ENCODE measurements at regions not wholly inside any gene's neighbourhood (a gene's known extent, or its start where the extent isn't known, plus 50 kb on each side); places are given as distances from the start of the nearest gene placed in this dataset.

- no peak for TF ChIP-seq CTCF (IDR thresholded peaks at IDR 0.05)
- no peak for TF ChIP-seq POLR2A (IDR thresholded peaks at IDR 0.05)
These were observed 221.5 kb upstream of the CAND1 start for GRCh38 chr12:67047634-67048033.
